GM18907 (cell line): ENCODE measurements at regions not wholly inside any gene's neighbourhood (a gene's known extent, or its start where the extent isn't known, plus 50 kb on each side); places are given as distances from the start of the nearest gene placed in this dataset.

Experiments
- ATAC-seq: cut with Tn5 transposase; IDR thresholded peaks from one replicate; pipeline ENCODE4 v1.9.1; 2021; ENCODE audit warnings: mild to moderate bottlenecking, moderate library complexity; ENCODE audit not compliant: unreplicated experiment

GRCh38 chr3:168909260-168909659 is 754.3 kb downstream of the MECOM start:
- no peak for ATAC-seq

- ATAC-seq, result no peak
Measured at GRCh38 chr3:168895419-168895818, 768.1 kb downstream of the MECOM start.

GRCh38 chr3:168894214-168894613 is 769.3 kb downstream of the MECOM start:
- ATAC-seq, result no peak

GRCh38 chr3:168889666-168890065 is 773.8 kb downstream of the MECOM start:
- ATAC-seq, result no peak

- ATAC-seq, result no peak
Measured at GRCh38 chr3:168888781-168889180, 774.7 kb downstream of the MECOM start.

- ATAC-seq, result no peak
Measured at GRCh38 chr3:168885028-168885427, 778.5 kb downstream of the MECOM start.

- no peak for ATAC-seq
Measured at GRCh38 chr3:168884353-168884903, 779.1 kb downstream of the MECOM start.

GRCh38 chr3:168883145-168883544 is 780.4 kb downstream of the MECOM start:
- ATAC-seq, result no peak

- ATAC-seq, result no peak
Measured at GRCh38 chr3:168881804-168882203, 781.7 kb downstream of the MECOM start.

GRCh38 chr3:168878655-168879054 is 782.9 kb upstream of the GOLIM4 start:
- no peak for ATAC-seq

GRCh38 chr3:168877899-168878298 is 782.2 kb upstream of the GOLIM4 start:
- ATAC-seq, result no peak

- no peak for ATAC-seq
Measured at GRCh38 chr3:168876346-168877035, 780.8 kb upstream of the GOLIM4 start.

GRCh38 chr3:168872826-168873225 is 777.1 kb upstream of the GOLIM4 start:
- ATAC-seq, result no peak

GRCh38 chr3:168870892-168871291 is 775.2 kb upstream of the GOLIM4 start:
- ATAC-seq, result no peak

GRCh38 chr3:168865022-168865551 is 769.4 kb upstream of the GOLIM4 start:
- no peak for ATAC-seq

- ATAC-seq, result no peak
Measured at GRCh38 chr3:168864107-168865021, 768.6 kb upstream of the GOLIM4 start.

GRCh38 chr3:168863561-168863960 is 767.8 kb upstream of the GOLIM4 start:
- ATAC-seq, result no peak

- no peak for ATAC-seq
Measured at GRCh38 chr3:168862466-168862865, 766.7 kb upstream of the GOLIM4 start.

- ATAC-seq, result no peak
Measured at GRCh38 chr3:168860592-168860991, 764.9 kb upstream of the GOLIM4 start.

- no peak for ATAC-seq
Measured at GRCh38 chr3:168860028-168860427, 764.3 kb upstream of the GOLIM4 start.

- no peak for ATAC-seq
Measured at GRCh38 chr3:168859574-168859973, 763.9 kb upstream of the GOLIM4 start.

GRCh38 chr3:168859143-168859542 is 763.4 kb upstream of the GOLIM4 start:
- no peak for ATAC-seq
